Lower lobe of right lung (tissue), 2 donors: ENCODE measurements at regions not wholly inside any gene's neighbourhood (a gene's known extent, or its start where the extent isn't known, plus 50 kb on each side); places are given as distances from the start of the nearest gene placed in this dataset.
A peak's percentile ranks its signal among the peaks of the same experiment; 100 is the strongest.
"Not testable (repeated sequence)": the region's sequence is repeated elsewhere in the genome, so short reads cannot be mapped to it uniquely, and the experiment has no call there.

ENCODE experiments used
- ATAC-seq, 2 donors: fragments of 200-7000 bp; cut with Tn5 transposase; one replicate each; pipeline ENCODE4 v1.9.1; 2020 to 2022; ENCODE audit warnings: mild to moderate bottlenecking in 2 of 2, moderate library complexity in 2 of 2
- DNase-seq: peaks from one replicate; pipeline ENCODE4 v3.0.0-alpha.2; 2020
- H3K27ac ChIP-seq: fragments of 200-600 bp; one replicate; pipeline ENCODE4 v1.8.0; 2022
- H3K27me3 ChIP-seq: fragments of 200-600 bp; one replicate; pipeline ENCODE4 v1.8.0; 2022; ENCODE audit warnings: low read depth
- H3K36me3 ChIP-seq: fragments of 200-600 bp; one replicate; pipeline ENCODE4 v1.8.0; 2022; ENCODE audit warnings: mild to moderate bottlenecking
- H3K4me1 ChIP-seq: fragments of 200-600 bp; one replicate; pipeline ENCODE4 v1.8.0; 2022
- H3K4me3 ChIP-seq: fragments of 200-600 bp; one replicate; pipeline ENCODE4 v1.8.0; 2022; ENCODE audit warnings: mild to moderate bottlenecking
- H3K9me3 ChIP-seq: fragments of 200-600 bp; one replicate; pipeline ENCODE4 v1.8.0; 2022
- CTCF ChIP-seq: fragments of 200-600 bp; IDR thresholded peaks from one replicate; pipeline ENCODE4 v1.8.0; 2022; ENCODE audit warnings: antibody characterized with exemption, mild to moderate bottlenecking
- intact Hi-C: fragments of 100-400 bp; cut with DNase I; formaldehyde crosslinking; loops from one replicate; pipeline ENCODE4 v1.11.0; 2022
- donor health status: DM: no; HTN: yes; CAD: no; lungs with severe emphysema.

GRCh38 chr11:134499990-134500389 lies 87.9 kb upstream of the B3GAT1 start:
- no peaks in the 10 kb centered on the region for H3K9me3 ChIP-seq
- H3K36me3 ChIP-seq: no peaks in the 10 kb centered on the region
- no peak for TF ChIP-seq CTCF
- no peak overlapping the region for H3K4me3 ChIP-seq
- H3K27me3 ChIP-seq: peaks cover 5% of the 10 kb centered on the region
- intact Hi-C loops: no loop called here
- H3K4me1 ChIP-seq: no peaks in the 10 kb centered on the region
- ATAC-seq: no peak
- no peak overlapping the region for H3K27ac ChIP-seq
- DNase-seq: no peak

GRCh38 chr11:134498326-134499139 lies 86.5 kb upstream of the B3GAT1 start:
- no peak for TF ChIP-seq CTCF
- H3K4me1 ChIP-seq: no peaks in the 10 kb centered on the region
- no peak overlapping the region for H3K4me3 ChIP-seq
- no peaks in the 10 kb centered on the region for H3K36me3 ChIP-seq
- no peak for DNase-seq
- H3K27me3 ChIP-seq: peaks cover 5% of the 10 kb centered on the region
- H3K9me3 ChIP-seq: peaks cover 5% of the 10 kb centered on the region
- intact Hi-C loops: no loop called here
- ATAC-seq: peak in 1 of 2 donors; percentile 29
- no peak overlapping the region for H3K27ac ChIP-seq

GRCh38 chr11:134497586-134497985 lies 85.5 kb upstream of the B3GAT1 start:
- peak in 1 of 2 donors; percentile 82 for ATAC-seq
- Histone ChIP-seq H3K4me1 (no peaks in the 10 kb centered on the region), H3K36me3 (no peaks in the 10 kb centered on the region), H3K27ac (no peak overlapping the region), H3K4me3 (no peak overlapping the region), H3K27me3 (no peaks in the 10 kb centered on the region), H3K9me3 (peaks cover 5% of the 10 kb centered on the region)
- intact Hi-C loops: no loop called here
- no peak for DNase-seq
- no peak for TF ChIP-seq CTCF

GRCh38 chr11:134496058-134496457 lies 84.0 kb upstream of the B3GAT1 start:
- H3K36me3 ChIP-seq, DNase-seq, H3K27me3 ChIP-seq, H3K27ac ChIP-seq, intact Hi-C loops, H3K9me3 ChIP-seq, H3K4me3 ChIP-seq, H3K4me1 ChIP-seq, ATAC-seq: not testable (repeated sequence)

- H3K4me3 ChIP-seq, H3K36me3 ChIP-seq, H3K9me3 ChIP-seq, DNase-seq, intact Hi-C loops, ATAC-seq, H3K27me3 ChIP-seq, H3K27ac ChIP-seq, H3K4me1 ChIP-seq: not testable (repeated sequence)
Observed at GRCh38 chr11:134494395-134494794, 82.4 kb upstream of the B3GAT1 start.

GRCh38 chr11:134492411-134492810 lies 80.4 kb upstream of the B3GAT1 start:
- DNase-seq, H3K4me3 ChIP-seq, H3K4me1 ChIP-seq, H3K27me3 ChIP-seq, intact Hi-C loops, ATAC-seq, H3K27ac ChIP-seq, H3K36me3 ChIP-seq, H3K9me3 ChIP-seq: not testable (repeated sequence)

- intact Hi-C loops: no loop called here
- Histone ChIP-seq H3K4me1 (no peaks in the 10 kb centered on the region), H3K27ac (no peak overlapping the region), H3K4me3 (no peak overlapping the region), H3K27me3 (no peaks in the 10 kb centered on the region), H3K36me3 (no peaks in the 10 kb centered on the region), H3K9me3 (peaks cover 5% of the 10 kb centered on the region)
- ATAC-seq: no peak
- DNase-seq: no peak
- TF ChIP-seq CTCF: no peak
Observed at GRCh38 chr11:134489728-134490127, 77.7 kb upstream of the B3GAT1 start.
